NCI-H1694 (cell line): ENCODE measurements at regions not wholly inside any gene's neighbourhood (a gene's known extent, or its start where the extent isn't known, plus 50 kb on each side); places are given as distances from the start of the nearest gene placed in this dataset.

Experiments
- DNase-seq: peaks from one replicate; lab custom pipeline; 2025; lab: John Stamatoyannopoulos, UW

GRCh38 chr11:22491555-22492225 lies 133.9 kb downstream of the FANCF start:
- peak; percentile 86 for DNase-seq

GRCh38 chr11:22479971-22480720 lies 142.0 kb downstream of the SLC17A6 start:
- no peak for DNase-seq

- DNase-seq = no peak
Observed at GRCh38 chr11:22479208-22479607, 141.0 kb downstream of the SLC17A6 start.

GRCh38 chr11:22478169-22478568 lies 140.0 kb downstream of the SLC17A6 start:
- DNase-seq = no peak

- DNase-seq = no peak
Observed at GRCh38 chr11:22477312-22477711, 139.1 kb downstream of the SLC17A6 start.

GRCh38 chr11:22476589-22476988 lies 138.4 kb downstream of the SLC17A6 start:
- no peak for DNase-seq

GRCh38 chr11:22474616-22475015 lies 136.4 kb downstream of the SLC17A6 start:
- no peak for DNase-seq

- DNase-seq = no peak
Observed at GRCh38 chr11:22473586-22473985, 135.4 kb downstream of the SLC17A6 start.

- no peak for DNase-seq
Observed at GRCh38 chr11:22472306-22472705, 134.1 kb downstream of the SLC17A6 start.

- DNase-seq = peak; percentile 64
Observed at GRCh38 chr11:22471385-22471784, 133.2 kb downstream of the SLC17A6 start.

- DNase-seq = no peak
Observed at GRCh38 chr11:22467741-22468140, 129.6 kb downstream of the SLC17A6 start.

- no peak for DNase-seq
Observed at GRCh38 chr11:22467248-22467647, 129.1 kb downstream of the SLC17A6 start.

- DNase-seq = no peak
Observed at GRCh38 chr11:22466809-22467208, 128.6 kb downstream of the SLC17A6 start.

- DNase-seq = no peak
Observed at GRCh38 chr11:22466351-22466750, 128.2 kb downstream of the SLC17A6 start.

- DNase-seq = no peak
Observed at GRCh38 chr11:22465620-22466019, 127.4 kb downstream of the SLC17A6 start.

- DNase-seq = no peak
Observed at GRCh38 chr11:22461626-22462025, 123.4 kb downstream of the SLC17A6 start.

GRCh38 chr11:22460181-22460580 lies 122.0 kb downstream of the SLC17A6 start:
- DNase-seq = no peak

- DNase-seq = no peak
Observed at GRCh38 chr11:22459048-22459447, 120.9 kb downstream of the SLC17A6 start.

GRCh38 chr11:22458161-22458560 lies 120.0 kb downstream of the SLC17A6 start:
- no peak for DNase-seq

- no peak for DNase-seq
Observed at GRCh38 chr11:22456993-22457762, 119.0 kb downstream of the SLC17A6 start.

GRCh38 chr11:22454461-22455090 lies 116.4 kb downstream of the SLC17A6 start:
- no peak for DNase-seq

GRCh38 chr11:22449441-22449840 lies 111.3 kb downstream of the SLC17A6 start:
- no peak for DNase-seq
